ENCODE measurements at regions not wholly inside any gene's neighbourhood (a gene's known extent, or its start where the extent isn't known, plus 50 kb on each side); places are given as distances from the start of the nearest gene placed in this dataset.

- no peak for TF ChIP-seq EZH2 (IDR thresholded peaks at IDR 0.05; ENCODE audit: low read length, unreplicated experiment)
- no peak for TF ChIP-seq CTCF (conservative IDR thresholded peaks at IDR 0.05; ENCODE audit: low read depth, low read length)
Measured at GRCh38 chr9:103226647-103227013, 231.5 kb downstream of the CYLC2 start.
